ENCODE measurements at regions not wholly inside any gene's neighbourhood (a gene's known extent, or its start where the extent isn't known, plus 50 kb on each side); places are given as distances from the start of the nearest gene placed in this dataset.

DNA sequence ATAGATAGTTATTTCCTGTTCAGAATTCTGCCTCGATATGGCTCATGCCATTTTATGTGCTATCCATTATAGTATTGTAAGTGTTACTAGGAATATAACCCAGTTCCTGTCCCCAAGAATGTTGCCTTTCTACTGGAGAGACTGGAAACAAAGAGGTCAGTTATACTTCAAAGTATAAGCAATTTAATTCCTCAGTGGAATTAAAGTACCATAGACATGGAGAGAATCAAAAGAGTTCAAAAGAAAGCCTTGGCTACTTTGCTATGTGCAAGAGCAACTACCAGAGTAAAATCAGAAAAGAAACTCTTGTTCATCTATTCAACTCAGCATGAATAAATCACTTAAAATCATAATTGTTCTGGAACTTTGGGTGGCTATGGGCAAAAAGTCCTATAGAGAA lies 173.2 kb upstream of the EEA1 start:
- intact Hi-C loops (cut with micrococcal nuclease): no loop called here

DNA sequence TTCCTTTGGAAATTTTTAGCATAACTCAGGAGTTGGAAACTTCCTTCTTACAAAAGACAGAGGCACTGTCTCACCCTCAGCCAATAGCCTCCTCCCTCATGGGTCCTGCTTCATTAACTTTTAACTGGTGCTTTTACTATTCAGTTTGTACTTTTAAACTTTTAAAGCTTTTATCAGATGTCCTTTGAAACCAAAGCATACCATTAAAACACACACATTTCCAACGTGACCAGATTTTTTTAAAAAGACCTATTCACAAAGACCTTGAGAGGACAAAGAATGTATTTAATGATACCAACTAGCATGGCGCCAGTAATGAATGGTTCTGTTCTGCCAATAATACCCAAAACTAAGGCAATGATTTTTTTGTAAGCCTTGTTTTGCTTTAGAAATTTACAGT lies 173.6 kb upstream of the EEA1 start:
- intact Hi-C loops (cut with micrococcal nuclease): no loop called here

DNA sequence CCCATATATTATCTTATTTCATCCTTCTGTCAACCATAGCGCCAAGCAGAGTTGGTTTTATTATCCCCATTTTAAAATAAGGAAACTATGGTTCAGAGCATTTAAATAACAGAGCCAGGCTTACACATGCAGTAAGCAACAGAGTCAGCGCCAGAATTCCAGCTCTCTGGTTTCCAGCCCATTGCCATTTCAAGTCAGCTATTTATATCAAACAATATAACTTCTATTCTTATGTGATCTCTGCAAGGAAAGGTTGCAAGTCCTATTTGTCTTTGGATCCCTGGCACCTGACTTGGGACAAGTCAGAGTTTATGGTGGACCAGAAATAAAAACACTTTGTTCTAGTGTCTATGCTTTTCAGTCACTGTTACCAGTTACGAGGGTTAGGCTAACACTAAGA lies 174.1 kb upstream of the EEA1 start:
- intact Hi-C loops (cut with micrococcal nuclease): no loop called here

DNA sequence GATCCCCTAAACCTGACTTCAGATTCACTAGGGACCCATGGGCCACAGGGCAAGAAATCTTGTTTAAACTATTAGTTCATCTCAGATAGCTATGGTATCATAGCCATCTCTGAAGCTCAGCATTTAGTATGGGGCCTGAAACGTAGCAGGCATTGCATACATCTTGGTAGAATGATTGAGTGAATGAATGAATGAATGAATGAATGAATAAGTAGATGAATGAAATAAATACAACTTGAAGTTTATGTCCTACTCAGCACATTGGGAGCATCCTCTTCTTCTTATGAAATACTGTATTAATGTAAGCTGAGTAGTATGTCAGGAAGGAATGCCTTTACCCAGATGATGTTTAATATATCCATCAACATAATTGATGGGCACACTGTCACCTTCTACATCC lies 175.4 kb upstream of the EEA1 start:
- intact Hi-C loops (cut with micrococcal nuclease): no loop called here

DNA sequence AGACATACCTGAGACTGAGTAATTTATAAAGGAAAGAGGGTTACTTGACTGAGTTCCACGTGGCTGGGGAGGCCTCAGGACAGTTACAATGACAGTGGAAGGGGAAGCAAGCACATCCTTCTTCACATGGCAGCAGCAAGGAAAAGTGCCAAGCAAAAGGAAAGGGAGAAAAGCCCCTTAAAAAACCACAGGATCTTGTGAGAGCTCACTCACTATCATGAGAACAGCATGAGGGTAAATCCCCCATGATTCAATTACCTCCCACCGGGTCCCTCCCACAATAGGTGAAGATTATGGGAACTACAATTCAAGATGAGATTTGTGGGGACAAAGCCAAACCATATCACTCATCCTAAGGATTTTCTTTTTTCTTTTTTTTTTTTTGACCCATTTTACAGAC lies 177.8 kb upstream of the EEA1 start:
- intact Hi-C loops (cut with micrococcal nuclease): no loop called here

DNA sequence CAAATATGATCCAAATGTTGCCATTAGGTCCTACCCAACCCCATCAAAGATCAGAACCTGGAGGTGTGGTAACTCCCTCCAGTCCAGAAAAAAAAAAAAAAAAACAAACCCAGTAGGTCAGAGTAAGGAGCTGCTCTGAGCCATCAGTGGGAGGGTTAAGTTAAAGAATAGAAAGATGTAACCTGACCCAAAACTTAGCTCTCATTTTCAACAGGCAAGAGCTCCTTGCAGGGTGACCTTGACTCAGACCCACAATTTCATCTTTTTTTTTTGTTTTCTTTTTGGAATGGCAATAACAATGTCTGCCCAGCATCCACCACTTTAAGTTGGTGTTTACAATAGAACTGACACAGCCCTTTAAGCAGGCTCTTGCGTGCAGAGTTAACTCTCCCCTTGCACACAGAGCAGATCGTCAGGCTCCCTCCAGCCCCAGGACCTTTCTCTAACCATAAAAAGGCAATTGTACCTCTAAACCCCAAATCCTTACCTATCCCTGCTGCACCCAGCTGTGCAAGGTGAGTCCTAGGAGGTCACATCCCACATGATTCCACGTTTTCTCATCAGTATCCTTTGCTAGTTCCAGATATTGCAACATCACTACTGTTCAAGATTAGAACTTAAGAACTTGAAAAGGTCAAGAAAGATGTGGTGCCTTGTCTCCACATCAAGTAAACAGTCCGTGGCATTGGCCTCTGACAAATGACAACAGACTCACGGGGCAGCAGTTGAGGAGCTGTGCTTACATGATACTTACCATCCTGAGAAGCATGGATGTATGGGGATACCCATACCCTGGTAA lies 178.6 kb upstream of the EEA1 start:
- intact Hi-C loops (cut with micrococcal nuclease): no loop called here

DNA sequence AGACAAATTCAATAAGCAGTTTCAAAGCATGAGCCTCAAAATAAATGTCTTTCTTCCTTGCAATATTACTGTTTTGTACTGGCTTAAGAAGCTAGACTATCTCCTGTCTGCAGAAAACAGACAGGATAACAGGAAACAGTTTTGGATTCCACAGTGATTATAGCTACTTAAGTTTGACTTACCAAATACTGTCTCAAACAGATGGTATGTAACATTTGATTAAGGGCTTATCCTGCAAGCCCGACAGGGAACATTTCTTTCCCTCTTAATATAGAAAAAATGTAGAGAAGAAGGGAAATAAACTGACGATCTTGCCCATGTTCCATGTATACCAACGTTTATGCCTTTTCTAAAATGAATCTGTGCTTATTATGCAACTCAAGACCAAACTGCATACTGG lies 179.9 kb upstream of the EEA1 start:
- intact Hi-C loops (cut with micrococcal nuclease): no loop called here

DNA sequence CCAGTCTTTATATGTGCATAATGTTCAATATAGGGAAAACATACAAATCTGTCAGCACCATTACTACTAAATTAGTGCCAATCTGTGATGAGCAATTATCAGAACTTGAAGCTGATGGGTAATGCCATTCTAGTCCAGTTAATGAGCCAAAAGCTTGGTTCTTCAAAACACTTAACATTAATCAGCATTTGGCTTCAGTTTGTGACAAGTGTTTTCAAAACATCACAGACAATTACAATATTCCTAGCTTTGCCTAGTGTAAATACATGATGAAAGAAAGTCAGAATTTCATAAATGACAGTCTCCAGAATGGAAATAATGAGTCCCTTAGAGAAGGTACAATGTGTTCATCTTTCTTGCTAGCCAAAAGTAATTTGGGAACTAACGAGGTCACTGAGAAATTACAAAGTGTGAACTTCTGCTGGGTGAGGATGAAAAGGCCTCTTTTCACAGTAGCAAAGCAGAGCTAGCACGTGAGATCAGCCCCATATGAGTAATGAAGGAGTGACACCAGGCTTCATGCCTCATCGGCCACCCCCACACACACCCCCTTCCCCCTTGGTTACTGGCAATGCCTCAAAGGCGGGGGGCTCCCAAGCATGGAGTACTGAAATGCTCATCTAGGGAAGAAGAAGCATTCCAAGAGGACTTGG lies 180.6 kb upstream of the EEA1 start:
- intact Hi-C loops (cut with micrococcal nuclease): no loop called here

DNA sequence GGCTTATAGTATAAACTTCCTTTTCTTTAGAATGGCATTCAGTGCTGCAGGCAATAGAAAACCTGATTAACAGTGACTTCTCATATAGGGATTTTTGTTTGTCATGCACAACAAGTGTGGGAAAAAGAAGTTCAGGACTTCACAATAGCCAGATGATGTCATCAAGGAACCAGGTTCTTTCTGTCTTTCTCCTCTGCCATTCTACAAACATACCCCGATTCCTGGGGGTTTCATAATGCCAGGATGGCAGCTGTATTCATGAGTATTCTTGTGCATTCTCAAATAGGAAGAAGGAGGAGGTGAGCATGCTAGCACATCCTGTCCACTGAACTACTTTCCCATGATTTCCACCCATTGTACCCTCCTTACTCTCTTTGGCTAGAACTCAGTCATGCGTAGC lies 182.7 kb upstream of the EEA1 start:
- intact Hi-C loops (cut with micrococcal nuclease): no loop called here

DNA sequence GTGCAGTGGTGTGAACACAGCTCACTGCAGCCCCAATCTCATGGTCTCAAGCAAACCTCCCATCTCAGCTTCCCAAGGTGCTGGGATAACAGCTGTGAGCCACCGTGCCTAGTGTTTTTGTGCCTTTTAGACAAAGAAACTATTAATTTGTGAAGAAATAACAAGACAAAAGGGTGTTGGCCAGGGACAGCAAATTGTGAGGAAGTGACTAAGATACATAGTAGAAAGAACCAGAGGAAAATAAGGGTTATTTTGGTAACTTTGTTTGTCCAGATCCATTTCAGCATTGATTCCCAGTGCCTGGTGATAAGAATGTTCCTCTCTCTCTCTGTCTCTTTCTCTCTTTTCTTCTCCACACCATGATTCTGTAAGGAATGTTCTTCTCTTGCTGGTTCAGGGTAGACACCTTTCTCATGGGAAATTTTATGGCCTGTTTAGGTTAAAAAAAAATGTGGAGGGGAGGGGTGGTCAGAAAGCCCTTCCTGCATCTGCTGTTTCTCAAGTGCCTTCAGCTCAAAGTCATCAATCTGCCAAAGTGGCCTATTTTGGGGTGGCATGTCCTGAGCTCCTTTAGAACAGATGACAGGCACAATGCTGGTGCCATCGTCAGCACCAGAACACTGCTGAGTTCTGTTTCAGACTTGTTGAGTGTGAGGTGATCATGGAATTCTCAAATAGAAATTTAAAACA lies 184.4 kb upstream of the EEA1 start:
- intact Hi-C loops (cut with micrococcal nuclease): no loop called here

DNA sequence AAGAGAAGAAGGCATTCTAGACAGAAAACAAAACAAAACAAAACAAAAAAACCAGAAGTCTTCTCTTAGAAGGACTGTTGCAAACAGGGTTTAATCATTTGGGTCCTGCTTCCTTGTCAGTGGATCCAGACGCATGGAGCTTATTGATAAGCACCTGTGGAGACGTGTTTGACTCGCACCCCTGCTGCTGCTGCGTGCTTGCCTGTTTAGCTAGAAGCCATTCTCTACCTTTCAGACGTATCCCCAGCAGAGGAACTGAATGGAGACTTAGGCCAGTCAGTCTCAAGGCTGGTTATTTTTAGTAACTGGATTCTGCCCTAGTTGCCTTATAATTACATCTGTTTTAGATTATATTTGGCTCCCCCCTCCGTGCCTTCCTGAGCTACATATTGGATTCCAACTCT lies 186.1 kb upstream of the EEA1 start:
- intact Hi-C loops (cut with micrococcal nuclease): no loop called here

DNA sequence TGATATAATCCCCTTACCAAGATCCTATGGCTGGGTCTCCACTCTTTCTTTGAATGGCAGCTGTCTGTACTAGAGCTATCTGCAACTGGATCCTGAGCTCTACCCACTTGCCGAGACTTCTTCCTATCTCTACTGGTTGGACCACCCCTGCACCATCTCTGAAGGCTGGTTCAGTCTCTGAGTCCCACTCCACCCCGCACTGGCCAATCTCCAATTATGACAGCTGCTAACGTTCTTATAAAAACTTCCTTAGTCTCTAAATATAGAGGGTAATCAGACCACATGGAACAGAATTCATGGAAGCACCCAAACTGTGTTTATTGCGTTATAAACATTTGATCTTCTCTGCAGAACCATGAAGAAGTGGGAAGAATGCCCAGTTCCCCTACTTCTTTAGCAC lies 186.6 kb upstream of the EEA1 start:
- intact Hi-C loops (cut with micrococcal nuclease): no loop called here

DNA sequence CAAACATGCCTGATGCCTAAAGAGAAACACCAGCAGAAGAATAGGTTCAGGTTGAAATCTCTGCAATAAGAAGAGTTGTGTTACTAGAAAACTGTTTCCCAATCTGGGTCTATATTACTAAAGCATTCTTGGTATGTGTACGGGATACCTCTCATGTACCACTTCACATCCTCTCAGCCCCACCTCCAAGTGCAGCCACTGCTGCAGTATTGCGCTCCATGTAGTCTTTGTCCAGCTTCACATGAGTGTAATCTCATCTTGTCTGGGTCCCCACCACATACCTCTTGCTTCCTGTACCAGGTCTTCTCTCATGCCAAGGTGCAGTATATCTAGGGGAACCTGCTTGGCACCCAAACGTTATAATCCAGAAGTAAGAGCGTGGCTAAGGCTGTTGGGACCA lies 187.5 kb upstream of the EEA1 start:
- intact Hi-C loops (cut with micrococcal nuclease): no loop called here

DNA sequence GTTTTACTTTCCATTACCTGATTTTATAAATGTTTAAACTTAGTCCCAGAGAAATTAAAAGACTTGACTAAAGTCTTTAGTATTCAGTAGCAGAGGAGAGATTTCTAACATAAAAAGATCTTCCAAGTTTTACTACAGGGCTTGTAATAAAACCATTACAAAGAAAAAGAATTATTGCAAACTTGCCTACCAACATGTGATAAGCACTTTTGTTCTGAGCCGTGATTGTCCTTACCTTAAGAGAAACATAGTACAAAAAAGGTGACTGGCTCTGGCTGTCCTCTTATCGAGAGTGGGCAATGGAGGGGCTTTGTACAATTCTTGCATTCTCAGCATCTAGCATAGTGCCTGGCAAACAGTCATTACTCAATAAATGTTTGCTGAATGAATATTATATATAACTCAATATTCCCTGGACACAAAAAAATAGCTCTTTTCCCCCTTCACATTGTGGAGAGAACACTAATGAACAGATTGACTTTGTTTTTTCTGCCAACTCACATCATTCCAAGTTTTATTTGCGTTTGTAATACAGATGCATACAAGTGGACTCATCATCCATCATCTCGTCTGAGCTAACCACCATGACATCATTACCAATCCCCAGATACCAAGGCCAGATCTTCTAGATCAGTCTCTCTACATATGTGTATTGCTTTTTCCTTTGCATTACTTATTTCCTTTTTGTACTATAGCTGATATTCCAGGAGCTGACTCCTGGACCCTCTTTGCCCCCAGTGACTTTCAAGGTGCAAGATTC lies 192.8 kb upstream of the EEA1 start:
- intact Hi-C loops (cut with micrococcal nuclease): no loop called here

DNA sequence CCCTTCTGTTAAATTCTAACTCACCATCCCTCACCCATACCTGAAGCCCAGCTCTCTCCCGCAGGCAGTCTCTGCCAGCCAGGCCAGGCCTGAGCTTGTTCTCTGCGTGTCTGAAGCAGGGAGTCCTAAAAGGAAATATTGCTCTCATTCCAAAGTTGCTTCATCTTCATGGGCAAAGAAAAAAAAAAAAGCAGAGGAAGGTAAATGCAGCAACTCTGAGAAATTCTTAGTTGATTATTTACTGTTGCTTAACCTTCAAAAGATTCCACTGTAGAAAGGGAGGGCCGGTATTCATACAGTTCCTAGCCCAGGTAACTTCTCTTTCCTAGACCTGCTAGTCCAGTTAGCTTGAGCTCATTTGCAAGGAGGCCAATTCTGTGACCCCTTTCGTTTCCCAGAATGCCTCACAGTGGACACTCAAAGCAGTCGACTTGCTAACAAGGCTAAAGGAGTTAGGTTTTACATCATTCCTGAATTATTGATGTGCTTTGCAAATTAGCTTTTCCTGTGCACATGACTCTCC lies 193.5 kb upstream of the EEA1 start:
- intact Hi-C loops (cut with micrococcal nuclease): no loop called here

DNA sequence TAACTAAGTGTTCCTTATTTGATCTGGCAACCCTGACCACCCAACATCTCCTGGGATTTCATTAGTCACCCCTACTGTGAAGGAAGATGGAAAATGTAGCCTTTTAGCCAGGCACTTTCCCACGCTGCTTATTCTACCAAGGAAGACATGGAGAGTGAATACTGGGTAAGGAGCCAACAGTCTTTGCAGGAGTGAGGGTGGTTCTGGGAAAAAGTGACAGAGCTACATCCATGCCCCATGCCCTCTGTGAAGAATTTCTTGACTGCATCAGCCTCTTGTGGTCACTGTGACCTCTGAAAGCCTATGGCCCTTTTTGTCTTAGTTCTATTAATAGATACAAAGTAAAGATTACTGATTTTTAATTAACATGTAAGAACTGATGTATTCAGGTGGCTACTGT lies 196.0 kb upstream of the EEA1 start:
- intact Hi-C loops (cut with micrococcal nuclease): no loop called here

DNA sequence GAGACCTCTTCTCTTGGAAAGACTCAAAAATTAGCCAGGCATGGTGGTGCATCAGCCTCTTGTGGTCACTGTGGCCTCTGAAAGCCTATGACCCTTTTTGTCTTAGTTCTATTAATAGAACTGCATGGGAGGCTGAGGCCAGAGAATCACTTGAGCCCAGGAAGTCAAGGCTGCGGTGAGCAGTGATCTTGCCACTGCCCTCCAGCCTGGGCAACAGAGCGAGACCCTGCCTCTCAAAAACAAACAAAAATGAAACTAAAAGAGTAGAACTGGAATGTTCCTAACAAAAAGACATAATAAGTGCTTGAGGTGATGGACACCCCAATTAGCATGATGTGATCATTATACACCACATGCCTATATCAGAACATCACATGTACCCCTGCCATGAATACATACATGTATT lies 197.0 kb upstream of the EEA1 start:
- intact Hi-C loops (cut with micrococcal nuclease): no loop called here

DNA sequence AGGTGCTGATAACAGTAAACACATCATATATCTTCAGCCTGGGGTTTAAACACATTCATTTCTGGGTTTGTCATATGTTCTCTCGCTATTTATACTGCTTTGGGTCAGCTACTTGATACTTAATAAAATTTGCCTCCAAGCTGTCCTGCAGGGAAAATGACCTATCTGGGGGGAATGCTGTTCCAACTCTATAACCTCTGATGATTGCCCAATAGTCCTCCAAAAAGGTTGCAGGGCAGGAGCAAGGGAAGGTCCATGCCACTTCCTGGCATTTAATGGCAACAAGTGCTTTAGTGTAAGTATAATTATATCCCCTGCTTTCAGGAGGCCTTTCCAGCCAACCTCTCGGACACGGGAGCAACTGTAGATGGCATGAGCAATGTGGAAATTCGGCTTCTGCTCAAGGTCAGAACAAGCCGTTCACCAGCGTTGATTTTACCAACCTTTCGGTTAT lies 198.0 kb upstream of the EEA1 start:
- intact Hi-C loops (cut with micrococcal nuclease): no loop called here

DNA sequence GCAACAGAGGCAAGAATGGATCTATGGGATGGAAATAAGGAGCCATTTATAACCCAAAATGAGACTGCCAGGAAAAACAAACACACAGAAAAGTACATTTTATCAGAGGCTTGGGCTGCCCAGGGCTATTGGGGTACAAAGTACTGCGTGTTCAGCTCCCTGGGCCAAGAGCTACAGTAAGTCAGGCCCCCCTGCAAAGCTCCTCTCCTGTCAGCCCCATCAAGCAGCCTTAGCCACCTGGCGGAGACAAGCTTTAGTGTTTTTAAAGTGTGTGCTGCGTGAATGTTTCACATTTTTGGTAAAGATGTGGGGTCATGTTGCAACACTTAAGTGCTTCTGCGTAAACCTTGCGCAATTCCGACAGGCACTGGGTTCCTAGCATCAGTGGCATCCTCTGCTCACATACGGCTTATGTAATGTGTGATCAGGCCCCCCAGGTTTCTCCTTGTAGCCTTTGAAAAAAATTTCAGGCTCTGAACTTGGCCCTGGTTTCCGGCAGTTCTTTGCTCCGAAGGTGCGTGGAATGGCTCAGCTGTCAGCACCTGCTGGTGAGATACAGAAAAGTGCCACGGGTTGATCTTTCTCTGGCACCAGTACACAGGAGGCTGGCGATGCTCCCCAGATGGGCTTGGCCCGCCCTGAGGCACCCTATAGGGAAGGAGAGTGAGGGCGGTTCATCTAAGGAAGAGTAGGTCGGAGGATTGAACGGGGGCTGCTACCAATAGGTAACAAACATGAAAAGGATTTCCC lies 198.7 kb upstream of the EEA1 start:
- intact Hi-C loops (cut with micrococcal nuclease): no loop called here

DNA sequence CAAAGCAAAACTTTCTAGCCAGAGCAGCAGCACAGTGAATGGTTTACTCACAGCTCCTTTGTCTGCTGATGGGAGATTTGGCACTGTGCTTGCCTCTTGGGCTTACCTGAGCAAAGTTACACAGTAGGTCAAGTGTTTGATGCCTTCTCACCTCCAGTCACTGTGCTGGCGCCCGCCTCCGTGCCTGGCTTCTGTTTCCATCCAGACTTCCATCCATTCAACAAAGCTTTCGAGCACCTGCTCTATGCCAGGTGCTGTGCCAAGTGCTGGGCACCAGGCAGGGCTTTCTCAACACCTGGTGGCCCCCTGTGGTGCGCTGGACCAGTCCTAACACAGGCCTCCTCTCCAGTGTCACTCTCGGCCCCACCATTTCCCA lies 199.2 kb upstream of the EEA1 start:
- intact Hi-C loops (cut with micrococcal nuclease): no loop called here
